HepG2 (cell line): ENCODE measurements at regions not wholly inside any gene's neighbourhood (a gene's known extent, or its start where the extent isn't known, plus 50 kb on each side); places are given as distances from the start of the nearest gene placed in this dataset.

ENCODE experiments used
- ARID5B ChIP-seq: IDR thresholded peaks from 2 replicates; pipeline ENCODE4 v1.4.0; 2020; ENCODE audit warnings: mild to moderate bottlenecking, missing genetic modification reagents
- CBFB ChIP-seq: sonication (generic); formaldehyde crosslinking; IDR thresholded peaks from 2 replicates; pipeline ENCODE4 v1.4.0; 2020; ENCODE audit warnings: missing genetic modification reagents
- CC2D1A ChIP-seq: sonication (generic); formaldehyde crosslinking; IDR thresholded peaks from 2 replicates; pipeline ENCODE4 v1.8.1; 2023; ENCODE audit warnings: mild to moderate bottlenecking, missing genetic modification reagents
- DMAP1 ChIP-seq: IDR thresholded peaks from 2 replicates; pipeline ENCODE4 v1.6.1; 2016
- FOXA1 ChIP-seq, 2 experiments: fragments of 450-650 bp in 1 of 2; sonication (generic) in 1 of 2; formaldehyde crosslinking in 1 of 2; IDR thresholded peaks; 2 replicates each; pipeline versions ENCODE4 v1.4.0 to v1.6.1; 2016 to 2020; ENCODE audit warnings: missing genetic modification reagents in 1 of 2
- KDM3A ChIP-seq: IDR thresholded peaks from 2 replicates; pipeline ENCODE4 v1.6.1; 2018; ENCODE audit warnings: low read depth, missing compliant biosample characterization
- NFIC ChIP-seq: IDR thresholded peaks from 2 replicates; pipeline ENCODE4 v1.6.1; 2012; ENCODE audit warnings: mild to moderate bottlenecking, low read length, inconsistent platforms
- PPARG ChIP-seq: conservative IDR thresholded peaks from 2 replicates; pipeline ENCODE4 v1.6.1; 2016; ENCODE audit warnings: missing biosample characterization, missing genetic modification reagents
- RARA ChIP-seq: IDR thresholded peaks from 2 replicates; pipeline ENCODE4 v1.6.1; 2016; ENCODE audit warnings: missing genetic modification reagents, missing compliant biosample characterization
- RXRA ChIP-seq: sonication (generic); formaldehyde crosslinking; IDR thresholded peaks from 2 replicates; pipeline ENCODE4 v1.5.1; 2020; ENCODE audit warnings: missing genetic modification reagents
- SRY ChIP-seq: sonication (generic); formaldehyde crosslinking; IDR thresholded peaks from 2 replicates; pipeline ENCODE4 v1.8.0; 2022; ENCODE audit warnings: mild to moderate bottlenecking, missing genetic modification reagents
- ZNF12 ChIP-seq: sonication (generic); formaldehyde crosslinking; IDR thresholded peaks from 2 replicates; pipeline ENCODE4 v1.5.0; 2020; ENCODE audit warnings: missing genetic modification reagents
- ZNF333 ChIP-seq: sonication (generic); formaldehyde crosslinking; IDR thresholded peaks from 2 replicates; pipeline ENCODE4 v1.4.0; 2020; ENCODE audit warnings: mild to moderate bottlenecking, missing genetic modification reagents, borderline replicate concordance
- ZNF441 ChIP-seq: sonication (generic); formaldehyde crosslinking; IDR thresholded peaks from 2 replicates; pipeline ENCODE4 v1.7.0; 2021; ENCODE audit warnings: missing genetic modification reagents, borderline replicate concordance
- ZNF768 ChIP-seq: sonication (generic); formaldehyde crosslinking; IDR thresholded peaks from 2 replicates; pipeline ENCODE4 v1.4.0; 2020; ENCODE audit warnings: missing genetic modification reagents
- ZNF773 ChIP-seq: sonication (generic); formaldehyde crosslinking; IDR thresholded peaks from 2 replicates; pipeline ENCODE4 v1.4.0; 2020; ENCODE audit warnings: missing genetic modification reagents, borderline replicate concordance
- TF ChIP-seq, protein P1 (sequence below): sonication (generic); formaldehyde crosslinking; IDR thresholded peaks from 2 replicates; pipeline ENCODE4 v1.8.1; 2022; ENCODE audit warnings: low read depth, mild to moderate bottlenecking, missing genetic modification reagents

GRCh38 chr12:124387528-124387911, 92.6 kb downstream of the RFLNA start (continued):
- TF ChIP-seq ZNF768 (CRISPR knock-in tag): no peak; the same call in 1 of the 2 replicates
- TF ChIP-seq ARID5B (CRISPR knock-in tag): peak; percentile 64; the same call in 1 of the 2 replicates
- TF ChIP-seq, protein P1, sequence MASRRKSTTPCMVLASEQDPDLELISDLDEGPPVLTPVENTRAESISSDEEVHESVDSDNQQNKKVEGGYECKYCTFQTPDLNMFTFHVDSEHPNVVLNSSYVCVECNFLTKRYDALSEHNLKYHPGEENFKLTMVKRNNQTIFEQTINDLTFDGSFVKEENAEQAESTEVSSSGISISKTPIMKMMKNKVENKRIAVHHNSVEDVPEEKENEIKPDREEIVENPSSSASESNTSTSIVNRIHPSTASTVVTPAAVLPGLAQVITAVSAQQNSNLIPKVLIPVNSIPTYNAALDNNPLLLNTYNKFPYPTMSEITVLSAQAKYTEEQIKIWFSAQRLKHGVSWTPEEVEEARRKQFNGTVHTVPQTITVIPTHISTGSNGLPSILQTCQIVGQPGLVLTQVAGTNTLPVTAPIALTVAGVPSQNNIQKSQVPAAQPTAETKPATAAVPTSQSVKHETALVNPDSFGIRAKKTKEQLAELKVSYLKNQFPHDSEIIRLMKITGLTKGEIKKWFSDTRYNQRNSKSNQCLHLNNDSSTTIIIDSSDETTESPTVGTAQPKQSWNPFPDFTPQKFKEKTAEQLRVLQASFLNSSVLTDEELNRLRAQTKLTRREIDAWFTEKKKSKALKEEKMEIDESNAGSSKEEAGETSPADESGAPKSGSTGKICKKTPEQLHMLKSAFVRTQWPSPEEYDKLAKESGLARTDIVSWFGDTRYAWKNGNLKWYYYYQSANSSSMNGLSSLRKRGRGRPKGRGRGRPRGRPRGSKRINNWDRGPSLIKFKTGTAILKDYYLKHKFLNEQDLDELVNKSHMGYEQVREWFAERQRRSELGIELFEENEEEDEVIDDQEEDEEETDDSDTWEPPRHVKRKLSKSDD: 0 out of 2 replicates have a peak, but pooled peaks have one; percentile 18
- peak; percentile 70 for TF ChIP-seq RARA (CRISPR knock-in tag)
- TF ChIP-seq FOXA1 (IDR thresholded peaks at IDR 0.05): no peak
- TF ChIP-seq FOXA1 (CRISPR knock-in tag; IDR thresholded peaks at IDR 0.05): peak; percentile 16; the same call in 1 of the 2 replicates
- peak; percentile 43; the same call in 1 of the 2 replicates for TF ChIP-seq KDM3A (CRISPR knock-in tag)
- peak; percentile 69 for TF ChIP-seq RXRA (CRISPR knock-in tag)
- no peak for TF ChIP-seq CC2D1A (CRISPR knock-in tag)
- peak; percentile 30; the same call in 1 of the 2 replicates for TF ChIP-seq DMAP1
- TF ChIP-seq PPARG (CRISPR knock-in tag): 0 out of 2 replicates have a peak, but pooled peaks have one; percentile 25
- TF ChIP-seq CBFB (CRISPR knock-in tag): no peak
- TF ChIP-seq ZNF333: no peak
- TF ChIP-seq ZNF441 (CRISPR knock-in tag): 0 out of 2 replicates have a peak, but pooled peaks have one; percentile 24
- TF ChIP-seq ZNF12 (CRISPR knock-in tag): no peak
- TF ChIP-seq ZNF773 (CRISPR knock-in tag): no peak
- TF ChIP-seq NFIC: no peak
- 0 out of 2 replicates have a peak, but pooled peaks have one; percentile 35 for TF ChIP-seq SRY (CRISPR knock-in tag)
